ENCODE measurements at regions not wholly inside any gene's neighbourhood (a gene's known extent, or its start where the extent isn't known, plus 50 kb on each side); places are given as distances from the start of the nearest gene placed in this dataset.

DNA sequence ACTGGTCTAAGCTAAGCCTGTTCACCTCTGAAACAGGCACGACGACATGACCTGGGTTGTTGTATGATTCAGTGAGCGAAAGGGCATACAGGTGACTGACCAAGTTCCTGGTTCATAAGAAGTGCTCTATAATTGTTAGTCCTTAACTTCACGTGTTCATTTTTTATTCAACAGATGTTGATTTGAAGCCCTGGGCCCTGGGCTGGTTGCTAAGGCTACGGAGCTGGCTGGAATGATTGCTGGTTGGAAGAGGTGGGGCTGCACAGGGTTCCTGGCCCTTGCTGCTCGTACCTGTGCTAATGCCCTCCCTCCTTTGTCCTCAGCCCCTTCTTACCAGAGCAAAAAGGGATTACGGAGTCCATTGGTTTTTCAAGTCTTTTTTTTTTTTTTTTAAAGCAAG lies 111.3 kb upstream of the CSF3R start:
- TF ChIP-seq, protein P1, sequence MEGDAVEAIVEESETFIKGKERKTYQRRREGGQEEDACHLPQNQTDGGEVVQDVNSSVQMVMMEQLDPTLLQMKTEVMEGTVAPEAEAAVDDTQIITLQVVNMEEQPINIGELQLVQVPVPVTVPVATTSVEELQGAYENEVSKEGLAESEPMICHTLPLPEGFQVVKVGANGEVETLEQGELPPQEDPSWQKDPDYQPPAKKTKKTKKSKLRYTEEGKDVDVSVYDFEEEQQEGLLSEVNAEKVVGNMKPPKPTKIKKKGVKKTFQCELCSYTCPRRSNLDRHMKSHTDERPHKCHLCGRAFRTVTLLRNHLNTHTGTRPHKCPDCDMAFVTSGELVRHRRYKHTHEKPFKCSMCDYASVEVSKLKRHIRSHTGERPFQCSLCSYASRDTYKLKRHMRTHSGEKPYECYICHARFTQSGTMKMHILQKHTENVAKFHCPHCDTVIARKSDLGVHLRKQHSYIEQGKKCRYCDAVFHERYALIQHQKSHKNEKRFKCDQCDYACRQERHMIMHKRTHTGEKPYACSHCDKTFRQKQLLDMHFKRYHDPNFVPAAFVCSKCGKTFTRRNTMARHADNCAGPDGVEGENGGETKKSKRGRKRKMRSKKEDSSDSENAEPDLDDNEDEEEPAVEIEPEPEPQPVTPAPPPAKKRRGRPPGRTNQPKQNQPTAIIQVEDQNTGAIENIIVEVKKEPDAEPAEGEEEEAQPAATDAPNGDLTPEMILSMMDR (IDR thresholded peaks at IDR 0.05; ENCODE audit: unreplicated experiment), result no peak
- no peak overlapping the region for H3K27ac Mint-ChIP-seq (ENCODE audit: unreplicated experiment)
- intact Hi-C loops (cut with micrococcal nuclease; ENCODE audit: unreplicated experiment), result no loop called here
- no peaks in the 10 kb centered on the region for H3K9me3 Mint-ChIP-seq (ENCODE audit: low read depth, unreplicated experiment)
- H3K4me3 Mint-ChIP-seq (ENCODE audit: low read depth, unreplicated experiment), result no peak overlapping the region
- H3K4me1 Mint-ChIP-seq (ENCODE audit: low read depth, unreplicated experiment), result no peaks in the 10 kb centered on the region
- H3K27me3 Mint-ChIP-seq (ENCODE audit: unreplicated experiment), result peaks cover 100% of the 10 kb centered on the region
- CTCF ChIA-PET, result interaction anchor here (0.6 to 1.2 kb wide), 5 partner anchors 9 to 1245 kb away, joined by 3 to 5 read pairs (median 3); no protein-coding TSS in a partner anchor
- DNase-seq, result no peak
- BruUV-seq (replicated peaks), result no TSS peak
- no peaks in the 10 kb centered on the region for H3K36me3 Mint-ChIP-seq (ENCODE audit: insufficient read depth, unreplicated experiment)

GRCh38 chr1:36591278-36591677 lies 108.6 kb upstream of the CSF3R start:
- no peaks in the 10 kb centered on the region for H3K36me3 Mint-ChIP-seq (ENCODE audit: insufficient read depth, unreplicated experiment)
- no TSS peak for BruUV-seq (replicated peaks)
- H3K4me1 Mint-ChIP-seq (ENCODE audit: low read depth, unreplicated experiment), result no peaks in the 10 kb centered on the region
- H3K27ac Mint-ChIP-seq (ENCODE audit: unreplicated experiment), result no peak overlapping the region
- DNase-seq, result no peak
- H3K27me3 Mint-ChIP-seq (ENCODE audit: unreplicated experiment), result peaks cover 100% of the 10 kb centered on the region
- no peaks in the 10 kb centered on the region for H3K9me3 Mint-ChIP-seq (ENCODE audit: low read depth, unreplicated experiment)
- TF ChIP-seq, protein P1 (IDR thresholded peaks at IDR 0.05; ENCODE audit: unreplicated experiment), result no peak
- no peak overlapping the region for H3K4me3 Mint-ChIP-seq (ENCODE audit: low read depth, unreplicated experiment)
- CTCF ChIA-PET, result interaction anchor here (1.2 kb wide), 1 partner anchor 15 kb away, joined by 3 read pairs; no protein-coding TSS in a partner anchor
- intact Hi-C loops (cut with micrococcal nuclease; ENCODE audit: unreplicated experiment), result no loop called here

DNA sequence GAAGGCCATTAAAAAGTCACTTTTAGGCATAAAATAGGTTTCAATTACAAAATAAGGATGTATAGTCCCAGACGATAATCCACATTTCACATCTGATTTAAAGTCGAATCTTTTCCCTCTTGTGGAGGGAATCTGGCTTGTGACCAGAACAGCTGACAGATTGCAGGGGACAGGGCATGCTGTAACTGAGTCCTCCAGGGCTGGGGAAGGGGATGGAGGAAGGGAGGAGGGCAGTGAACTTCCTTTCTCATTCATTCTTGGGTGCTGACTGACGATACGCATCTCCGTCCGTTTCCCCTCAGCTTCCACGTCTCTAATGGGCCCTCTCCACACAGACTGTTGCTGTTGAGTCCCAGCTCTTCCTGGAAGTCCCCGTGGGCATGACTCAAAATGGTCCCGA lies 108.1 kb upstream of the CSF3R start:
- H3K4me1 Mint-ChIP-seq (ENCODE audit: low read depth, unreplicated experiment), result no peaks in the 10 kb centered on the region
- peaks cover 100% of the 10 kb centered on the region for H3K27me3 Mint-ChIP-seq (ENCODE audit: unreplicated experiment)
- H3K27ac Mint-ChIP-seq (ENCODE audit: unreplicated experiment), result no peak overlapping the region
- CTCF ChIA-PET, result interaction anchor here (1.5 kb wide), 1 partner anchor 15 kb away, joined by 5 read pairs; no protein-coding TSS in a partner anchor
- no peak for DNase-seq
- H3K36me3 Mint-ChIP-seq (ENCODE audit: insufficient read depth, unreplicated experiment), result no peaks in the 10 kb centered on the region
- BruUV-seq (replicated peaks), result no TSS peak
- H3K4me3 Mint-ChIP-seq (ENCODE audit: low read depth, unreplicated experiment), result no peak overlapping the region
- intact Hi-C loops (cut with micrococcal nuclease; ENCODE audit: unreplicated experiment), result no loop called here
- no peaks in the 10 kb centered on the region for H3K9me3 Mint-ChIP-seq (ENCODE audit: low read depth, unreplicated experiment)
- TF ChIP-seq, protein P1 (IDR thresholded peaks at IDR 0.05; ENCODE audit: unreplicated experiment), result no peak

- no TSS peak for BruUV-seq (replicated peaks)
- no peaks in the 10 kb centered on the region for H3K9me3 Mint-ChIP-seq (ENCODE audit: low read depth, unreplicated experiment)
- no peak overlapping the region for H3K4me3 Mint-ChIP-seq (ENCODE audit: low read depth, unreplicated experiment)
- intact Hi-C loops (cut with micrococcal nuclease; ENCODE audit: unreplicated experiment), result no loop called here
- TF ChIP-seq, protein P1 (IDR thresholded peaks at IDR 0.05; ENCODE audit: unreplicated experiment), result no peak
- H3K4me1 Mint-ChIP-seq (ENCODE audit: low read depth, unreplicated experiment), result no peaks in the 10 kb centered on the region
- DNase-seq, result no peak
- no peaks in the 10 kb centered on the region for H3K36me3 Mint-ChIP-seq (ENCODE audit: insufficient read depth, unreplicated experiment)
- CTCF ChIA-PET, result interaction anchor here (1.5 kb wide), 1 partner anchor 14 kb away, joined by 5 read pairs; no protein-coding TSS in a partner anchor
- H3K27me3 Mint-ChIP-seq (ENCODE audit: unreplicated experiment), result peaks cover 100% of the 10 kb centered on the region
- no peak overlapping the region for H3K27ac Mint-ChIP-seq (ENCODE audit: unreplicated experiment)
These were observed 107.6 kb upstream of the CSF3R start for GRCh38 chr1:36590264-36590663.

All from Calu3 (cell line).